Right kidney (tissue), 1 donor: ENCODE measurements at regions not wholly inside any gene's neighbourhood (a gene's known extent, or its start where the extent isn't known, plus 50 kb on each side); places are given as distances from the start of the nearest gene placed in this dataset.

Experiments
- DNase-seq: peaks from one replicate; pipeline ENCODE4 v3.0.0-alpha.2; 2016

DNA sequence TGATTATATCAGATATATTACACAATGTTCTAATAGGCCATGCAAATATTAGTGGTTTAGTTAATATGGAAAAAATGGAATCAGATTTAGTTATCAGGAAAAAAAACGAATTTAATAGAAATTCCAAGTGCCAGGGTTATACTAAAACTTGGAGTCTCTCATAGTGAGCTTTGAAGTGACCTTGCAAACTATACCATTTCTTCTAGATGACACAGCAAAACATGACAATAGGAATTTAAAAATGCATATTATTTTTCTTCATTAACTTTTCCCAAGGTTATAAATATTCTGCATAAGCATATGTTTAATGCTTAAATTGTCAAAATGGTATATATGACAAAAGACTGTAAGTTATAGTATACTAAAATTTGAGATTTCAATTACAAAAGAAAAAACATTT lies 250.1 kb upstream of the DCN start:
- no peak for DNase-seq

DNA sequence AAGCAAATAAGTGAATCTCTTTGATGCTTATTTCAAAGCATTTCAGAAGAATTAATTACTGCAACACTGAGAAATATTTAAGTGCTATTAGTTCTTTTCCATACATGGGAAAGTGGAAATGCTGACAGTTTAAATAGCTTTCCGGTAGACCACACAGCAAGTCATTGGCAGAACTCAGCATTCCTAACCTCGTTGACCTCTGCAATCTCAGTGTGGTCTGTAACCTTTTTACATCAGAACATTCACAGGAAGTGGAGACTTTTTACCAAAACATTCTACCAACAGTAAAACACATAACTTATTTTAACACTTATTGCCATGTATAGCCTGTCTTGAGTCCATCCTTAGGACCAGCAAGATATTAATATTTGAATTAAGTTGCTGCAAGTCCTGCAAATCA lies 249.5 kb upstream of the DCN start:
- DNase-seq = peak; percentile 29

DNA sequence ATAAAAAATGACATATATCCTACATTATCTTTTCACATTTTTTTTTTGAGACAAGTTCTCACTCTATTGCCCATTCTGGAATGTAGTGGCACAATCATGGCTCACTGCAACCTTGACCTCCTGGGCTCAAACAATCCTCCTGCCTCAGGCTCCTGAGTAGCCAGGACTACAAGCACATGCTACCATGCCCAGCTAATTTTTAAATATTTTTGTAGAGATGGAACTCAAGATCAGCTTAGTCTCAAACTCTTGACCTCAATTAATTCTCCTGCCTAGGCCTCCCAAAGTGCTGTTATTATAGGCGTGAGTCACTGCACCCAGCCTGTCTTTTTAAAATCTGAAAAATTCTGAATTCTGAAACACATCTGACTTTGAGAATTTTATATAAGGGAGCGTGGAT lies 241.9 kb upstream of the DCN start:
- no peak for DNase-seq

DNA sequence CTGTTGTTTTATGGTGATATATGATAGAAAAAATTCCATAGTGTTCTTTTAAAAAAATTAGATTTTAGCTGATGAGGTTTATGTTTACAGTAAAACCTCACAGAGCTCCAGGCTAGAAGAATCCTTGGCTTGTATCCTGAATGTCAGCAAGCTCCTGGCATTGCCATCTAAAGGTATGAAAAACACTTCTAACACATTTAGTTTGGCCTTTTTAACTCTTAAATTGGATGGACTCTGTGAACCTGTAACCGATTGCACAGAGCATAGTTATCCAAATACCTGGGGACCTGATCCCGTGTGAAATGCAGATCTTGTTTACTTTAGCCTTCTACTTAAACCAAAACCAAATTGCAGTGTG lies 241.1 kb upstream of the DCN start:
- DNase-seq = no peak

DNA sequence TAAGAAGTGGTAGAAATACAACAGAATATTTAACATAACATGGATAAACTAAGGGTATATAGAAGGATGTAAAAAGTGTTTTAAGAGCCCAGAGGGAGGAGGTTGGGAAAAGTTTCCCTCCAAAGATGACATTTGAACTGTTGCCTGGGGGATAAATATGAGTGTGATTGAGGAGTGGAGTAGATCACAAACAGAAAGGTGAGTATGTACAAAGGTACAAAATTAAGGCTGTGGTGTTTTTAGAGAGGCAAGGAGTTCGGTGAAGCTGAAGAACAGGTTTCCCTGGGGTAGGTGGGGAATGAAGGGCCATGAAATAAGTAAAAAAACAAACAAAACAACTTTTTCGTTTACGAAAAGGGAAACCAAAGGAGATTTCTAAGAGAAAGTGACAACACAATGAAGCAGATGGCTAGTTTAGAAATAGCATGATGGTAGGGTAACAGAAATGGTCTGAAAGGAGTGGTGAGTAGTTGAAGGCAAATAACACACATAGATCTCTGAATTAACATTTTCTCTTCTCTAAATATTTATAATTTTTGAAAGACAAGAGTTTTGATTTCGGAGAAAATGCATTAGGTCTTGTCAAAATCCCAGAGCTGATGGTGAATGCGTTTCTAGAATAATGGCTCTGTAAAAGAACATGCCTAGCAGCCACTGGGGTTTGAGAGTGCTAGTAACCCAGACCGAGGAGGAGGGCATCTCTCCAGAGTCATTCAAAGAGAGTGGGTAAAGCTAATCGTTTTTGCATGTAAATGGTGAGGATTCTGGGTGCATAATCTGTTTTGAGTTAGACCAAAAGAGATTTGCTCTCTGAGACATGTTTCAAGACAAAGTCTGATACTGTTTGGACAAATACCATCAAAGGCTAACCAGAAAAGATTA lies 240.4 kb upstream of the DCN start:
- DNase-seq = no peak

DNA sequence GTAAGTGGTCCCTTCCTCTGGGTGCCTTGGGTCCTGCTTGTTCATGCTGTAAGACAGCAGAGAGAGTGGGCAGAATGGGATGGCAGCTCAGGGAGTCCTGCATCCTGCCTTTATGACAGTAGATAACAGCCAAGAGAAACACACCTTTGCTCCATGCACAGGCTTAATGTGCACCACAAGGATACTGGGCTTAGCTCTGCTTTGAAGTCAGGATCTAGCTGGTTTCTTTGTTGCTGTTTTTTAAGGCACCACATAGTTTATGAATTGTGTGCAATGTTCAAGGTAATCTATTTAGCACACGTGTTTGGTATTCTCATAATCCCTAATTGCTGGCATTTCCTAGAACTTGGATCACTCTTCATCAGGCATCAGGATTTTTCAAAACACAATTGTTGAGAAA lies 239.5 kb upstream of the DCN start:
- no peak for DNase-seq

DNA sequence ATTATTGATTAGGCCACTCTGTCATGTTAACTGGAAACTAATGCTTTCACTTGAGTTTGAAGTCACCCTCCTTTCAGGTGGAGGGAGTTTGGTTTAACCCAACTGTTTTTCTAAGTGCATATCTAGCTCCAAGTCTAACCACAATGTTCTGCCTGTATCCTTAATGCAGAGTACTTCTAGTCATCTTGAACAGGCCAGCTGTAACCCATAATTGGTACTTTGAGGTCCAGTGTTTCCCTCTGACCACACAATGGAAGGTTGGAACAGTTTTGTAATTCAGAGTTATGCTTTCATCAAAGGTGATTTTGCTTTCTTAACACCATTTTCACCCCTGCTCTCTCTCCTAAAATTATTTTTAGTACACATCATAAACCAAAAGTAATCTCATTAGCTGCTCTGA lies 237.2 kb upstream of the DCN start:
- DNase-seq = no peak

DNA sequence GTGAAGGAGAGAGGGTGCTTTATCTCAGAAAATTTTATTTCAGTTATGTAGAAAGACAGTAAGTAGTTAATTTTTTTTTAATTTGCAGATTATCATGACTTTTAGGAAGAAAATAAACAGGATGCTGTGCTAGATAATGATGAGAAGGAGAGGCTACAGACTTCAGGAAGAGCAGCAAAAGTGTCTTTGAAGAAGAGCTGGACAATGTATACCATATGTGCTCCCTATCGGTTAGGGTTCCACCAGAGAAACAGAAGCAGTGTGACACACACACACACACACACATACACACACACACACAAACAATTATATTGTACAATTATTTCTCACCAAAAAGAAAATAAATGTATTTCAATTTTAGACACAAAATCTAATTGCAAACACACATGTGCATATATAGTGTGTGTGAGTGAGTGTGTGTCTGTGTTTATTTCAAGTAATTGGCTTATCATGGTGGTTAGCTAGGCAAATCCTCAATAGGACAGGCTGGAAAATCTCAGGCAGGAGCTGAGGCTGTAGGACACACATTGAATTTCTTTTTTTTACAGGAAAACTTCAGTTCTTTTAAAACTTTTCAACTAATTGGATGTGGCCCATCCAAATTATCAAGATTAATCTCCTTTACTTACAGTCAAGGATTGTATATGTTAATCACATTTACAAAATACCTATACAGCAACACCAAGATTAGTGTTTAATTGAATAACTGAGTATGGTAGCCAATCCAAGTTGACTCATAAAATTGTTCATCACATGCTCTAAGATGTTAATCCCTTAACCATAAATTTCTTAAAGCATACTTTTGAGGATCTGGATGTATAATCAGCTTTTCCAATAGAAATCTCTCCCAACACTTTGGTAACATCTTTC lies 235.8 kb upstream of the DCN start:
- no peak for DNase-seq

DNA sequence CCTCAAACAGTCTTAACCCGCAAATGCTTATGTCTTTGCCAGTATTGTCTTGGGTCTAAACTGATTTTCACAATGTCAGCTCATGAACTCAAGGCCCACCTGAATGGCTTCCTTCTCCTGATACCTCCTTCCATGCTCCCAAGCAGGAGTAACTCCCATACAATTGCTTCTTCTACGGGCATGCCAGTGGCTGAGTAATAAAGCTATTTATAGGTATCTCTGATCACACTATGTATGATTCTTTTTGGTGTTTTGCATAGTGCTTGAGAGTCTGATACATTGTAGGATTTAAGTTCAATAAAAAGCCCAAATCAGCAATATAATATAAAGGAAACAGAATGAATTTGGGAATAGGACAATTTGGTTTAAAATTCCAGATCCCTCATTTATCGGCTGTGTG lies 235.0 kb upstream of the DCN start:
- DNase-seq = no peak

DNA sequence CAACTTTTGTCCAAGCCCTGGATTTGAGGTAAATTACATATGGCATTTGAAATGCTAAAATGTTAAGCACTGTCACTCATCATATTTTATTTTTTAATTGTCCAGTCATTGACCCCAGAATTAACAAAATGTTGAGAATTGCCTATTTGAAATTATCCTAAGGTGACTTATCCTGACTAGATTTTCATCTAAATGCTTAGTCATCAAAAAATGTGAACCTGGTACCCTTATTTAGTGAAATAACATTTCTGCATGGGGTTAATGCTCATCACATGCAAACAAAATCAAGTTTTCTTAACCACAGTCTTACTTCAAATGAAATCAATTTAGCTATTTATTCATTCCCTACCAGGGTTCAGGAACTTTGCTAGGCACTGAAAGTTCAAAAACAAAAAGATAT lies 232.0 kb upstream of the DCN start:
- no peak for DNase-seq

DNA sequence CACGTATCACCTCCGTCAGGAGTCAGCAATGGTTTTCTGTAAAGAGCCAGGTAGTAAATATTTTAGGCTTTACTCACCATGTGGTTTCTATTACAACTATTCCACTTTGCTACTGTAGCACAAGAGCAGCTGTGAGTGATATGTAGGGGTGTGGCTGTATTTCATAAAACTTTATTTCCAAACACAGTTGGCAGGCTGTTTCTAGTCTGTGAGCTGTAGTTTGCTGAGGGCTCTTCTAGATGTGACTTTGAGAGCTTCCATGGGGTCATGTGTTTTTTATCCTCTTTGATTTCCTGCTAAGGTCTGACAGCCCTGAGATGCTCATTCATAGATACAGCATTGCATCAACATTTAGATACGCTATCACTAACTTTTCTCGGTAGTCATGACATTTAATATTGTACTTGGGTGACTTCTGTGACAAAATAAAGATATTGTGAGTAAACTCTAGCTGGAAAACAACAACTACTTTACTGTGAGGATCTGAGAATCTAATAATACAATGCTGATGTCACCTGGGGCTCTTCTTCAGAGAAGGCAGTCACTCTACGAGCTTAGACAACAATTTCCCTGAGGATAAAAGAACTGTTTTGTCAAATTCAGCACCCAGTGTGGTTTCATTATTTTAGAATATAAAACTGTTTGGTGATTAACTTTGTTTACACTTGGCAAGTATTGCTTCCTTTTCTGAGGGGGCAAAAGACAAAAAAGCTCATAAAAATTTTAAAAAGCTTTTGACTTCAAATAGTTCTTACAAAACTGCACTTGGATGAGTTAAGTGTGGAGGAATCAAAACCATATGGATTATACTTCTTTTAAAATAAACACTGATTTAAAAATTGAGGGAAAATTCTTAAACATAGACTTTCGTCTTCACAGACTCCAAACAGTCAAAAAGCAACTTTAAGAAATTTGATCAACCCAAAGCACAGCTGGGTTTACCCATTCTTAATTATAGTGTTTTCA lies 231.2 kb upstream of the DCN start:
- no peak for DNase-seq

DNA sequence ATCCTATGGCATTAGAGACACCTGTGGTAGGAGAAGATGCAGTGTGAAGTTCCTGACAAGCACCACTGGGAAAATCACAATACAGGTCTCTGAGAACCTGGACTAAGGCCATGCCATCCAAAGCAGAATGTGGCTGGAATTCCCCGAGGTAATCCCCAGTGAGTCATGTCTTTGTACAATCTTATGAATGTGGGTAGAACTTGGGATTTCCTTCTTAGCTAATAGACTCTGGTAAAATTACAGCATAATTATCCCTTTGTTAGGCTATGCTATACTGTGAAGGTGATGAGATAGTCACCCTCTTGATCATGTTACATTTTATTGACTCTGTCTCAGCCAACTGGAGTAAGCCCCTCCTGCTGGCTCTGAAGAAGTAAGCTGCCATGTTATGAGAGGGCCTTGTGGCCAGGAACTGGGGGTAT lies 224.3 kb upstream of the DCN start:
- no peak for DNase-seq

DNA sequence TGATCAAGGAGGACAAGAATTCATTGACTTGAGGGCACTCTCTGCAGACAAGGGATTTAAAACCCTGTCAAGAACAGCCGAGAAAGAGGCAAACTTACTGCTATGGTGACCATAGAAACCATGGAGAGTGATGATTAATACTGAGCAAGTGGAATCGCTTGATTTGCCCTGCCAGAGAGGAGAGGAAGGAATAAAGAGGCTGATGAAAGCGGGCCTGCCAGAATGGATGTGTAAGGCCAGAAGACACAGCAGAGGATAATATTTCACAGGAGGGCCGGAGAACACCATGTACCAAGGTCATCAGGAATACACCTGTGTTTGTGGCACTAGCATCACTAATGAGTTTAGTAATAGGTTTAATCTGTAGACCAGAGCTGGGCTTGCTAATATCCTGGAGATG lies 221.8 kb upstream of the DCN start:
- DNase-seq = no peak

DNA sequence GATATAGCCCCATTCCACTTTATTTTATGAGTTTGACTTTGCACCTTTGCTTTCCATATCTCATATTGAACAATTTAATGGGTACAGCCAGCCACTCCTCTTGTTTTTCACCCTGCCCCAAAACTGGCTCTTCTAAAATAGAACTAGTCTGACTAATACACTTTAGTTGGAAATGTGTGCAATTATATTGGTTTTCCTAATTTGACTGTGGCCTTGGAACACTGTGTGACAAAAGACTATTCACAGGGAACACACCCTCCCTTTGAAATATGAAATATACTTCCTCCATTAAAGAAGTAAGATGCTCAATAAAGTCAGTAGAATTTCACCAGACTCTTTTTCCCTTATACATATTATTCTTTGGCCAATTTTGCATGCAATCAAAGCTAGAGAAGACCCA lies 218.6 kb upstream of the DCN start:
- DNase-seq = no peak

DNA sequence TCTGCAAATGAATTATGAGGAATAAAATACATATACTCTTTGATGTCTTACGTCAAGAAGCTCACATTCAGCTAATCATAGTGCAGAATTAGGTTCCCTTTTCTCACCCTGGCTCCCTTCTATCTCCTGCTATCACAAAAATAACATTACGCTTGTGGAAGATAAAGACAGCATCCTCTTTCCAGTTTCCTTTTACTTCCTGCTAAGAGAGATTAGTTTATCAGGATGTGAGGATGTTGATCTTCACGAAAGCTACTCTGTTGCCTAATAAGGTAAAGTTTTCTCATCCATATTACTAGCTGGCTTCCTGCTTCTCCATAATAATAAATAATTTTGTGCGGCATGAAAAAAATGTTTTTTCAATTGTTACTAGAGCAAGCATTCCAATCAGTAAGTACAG lies 217.7 kb upstream of the DCN start:
- no peak for DNase-seq

DNA sequence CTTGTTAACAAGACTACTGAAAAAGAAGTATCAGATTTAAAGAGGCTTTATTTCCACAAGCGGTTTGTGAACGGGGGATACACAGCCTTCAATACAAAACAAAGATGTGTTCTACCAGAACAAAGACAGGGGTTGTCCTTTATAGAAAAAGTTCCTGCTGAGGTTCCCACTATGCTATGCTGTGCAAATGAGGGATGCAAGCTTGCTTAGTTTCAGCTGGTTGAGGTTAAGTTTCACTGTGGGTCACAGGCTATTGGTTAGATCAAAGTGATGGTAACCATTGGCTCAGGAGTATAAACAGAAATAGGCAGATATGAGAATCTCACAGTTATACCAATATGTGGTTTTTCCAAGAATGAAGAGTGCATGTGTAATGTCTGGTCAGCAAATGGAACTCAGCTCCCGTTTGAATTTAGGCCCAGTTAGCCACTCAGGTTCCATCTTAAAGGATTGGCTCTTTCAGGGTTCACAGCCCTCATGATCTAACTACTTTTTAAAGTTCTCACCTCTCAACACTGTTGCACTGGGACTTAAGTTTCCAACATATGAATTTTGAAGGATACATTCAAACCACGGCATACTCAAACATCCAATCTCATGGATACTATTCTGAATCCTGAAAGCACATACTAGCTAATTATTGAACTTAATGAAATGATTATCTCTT lies 215.4 kb upstream of the DCN start:
- no peak for DNase-seq

DNA sequence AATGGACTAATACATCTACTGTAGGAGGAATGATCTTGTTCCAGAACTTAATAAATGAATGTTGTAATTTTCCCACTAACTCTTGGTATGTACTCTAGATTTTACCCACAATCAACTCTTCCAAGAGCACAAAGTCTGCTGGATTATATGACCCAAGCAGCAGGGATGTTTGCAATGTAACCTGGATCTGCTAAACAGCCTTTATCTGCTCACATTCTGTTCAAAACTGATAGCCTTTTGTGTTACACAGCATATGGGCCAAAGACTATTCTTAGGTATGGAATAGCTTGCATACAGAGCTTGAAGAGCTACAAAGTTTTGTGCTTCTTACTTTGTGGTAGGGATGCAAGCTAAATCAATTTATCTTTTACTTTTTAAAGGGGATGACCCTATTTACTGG lies 213.7 kb upstream of the DCN start:
- no peak for DNase-seq

DNA sequence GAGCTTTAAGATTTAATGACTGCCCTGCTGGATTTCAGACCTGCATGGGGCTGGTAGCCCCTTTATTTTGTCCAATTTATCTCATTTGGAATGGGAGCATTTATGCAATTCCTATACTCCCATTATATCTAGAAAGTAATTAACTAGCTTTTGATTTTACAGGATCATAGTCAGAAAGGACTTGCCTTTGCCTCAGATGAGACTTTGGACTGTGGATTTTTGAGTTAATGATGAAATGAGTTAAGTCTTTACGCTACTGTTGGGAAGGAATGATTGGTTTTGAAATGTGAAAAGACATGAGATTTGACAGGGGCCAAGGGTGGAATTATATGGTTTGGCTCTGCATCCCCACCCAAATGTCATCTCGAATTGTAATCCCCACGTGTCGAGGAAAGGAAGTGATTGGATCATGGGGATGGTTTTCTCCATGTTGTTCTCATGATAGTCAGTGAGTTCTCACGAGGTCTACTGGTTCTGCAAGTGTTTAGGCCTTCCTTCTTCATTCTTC lies 213.1 kb upstream of the DCN start:
- no peak for DNase-seq

DNA sequence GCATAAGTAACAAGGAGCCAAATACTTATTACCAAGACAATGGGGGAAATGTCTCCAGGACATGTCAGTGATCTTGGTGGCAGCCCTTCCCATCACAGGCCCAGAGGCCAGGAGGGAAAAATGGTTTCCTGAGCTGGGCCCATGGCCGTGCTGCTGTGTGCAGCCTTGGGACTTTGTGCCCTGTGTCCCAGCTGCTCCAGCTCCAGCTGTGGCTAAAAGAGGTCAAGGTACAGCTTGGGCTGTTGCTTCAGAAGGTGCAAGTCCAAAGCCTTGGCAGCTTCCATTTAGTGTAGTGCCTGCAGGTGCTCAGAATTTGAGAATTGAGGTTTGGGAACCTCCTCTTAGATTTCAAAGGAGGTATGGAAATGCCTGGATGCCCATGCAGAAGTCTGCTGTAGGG lies 212.3 kb upstream of the DCN start:
- no peak for DNase-seq

DNA sequence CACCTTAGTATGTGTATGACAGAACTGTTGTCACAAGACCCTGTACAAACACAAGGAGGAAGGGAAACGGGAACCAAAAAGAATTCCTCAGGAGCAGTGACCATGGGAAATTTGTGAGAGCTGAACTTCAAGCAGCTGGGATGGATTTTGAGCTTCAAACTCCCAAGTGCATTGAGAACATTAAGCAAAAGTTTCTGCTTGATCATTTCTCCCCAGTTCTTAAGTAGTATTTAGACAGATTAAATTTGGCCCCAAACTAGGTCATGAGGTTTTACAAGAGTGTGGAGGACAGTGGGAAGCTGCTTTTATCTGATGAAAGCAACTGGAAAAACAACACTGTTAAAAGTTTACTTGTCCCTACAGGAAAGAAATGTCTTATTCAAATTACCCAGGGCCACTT lies 206.0 kb upstream of the DCN start:
- DNase-seq = peak; percentile 38

DNA sequence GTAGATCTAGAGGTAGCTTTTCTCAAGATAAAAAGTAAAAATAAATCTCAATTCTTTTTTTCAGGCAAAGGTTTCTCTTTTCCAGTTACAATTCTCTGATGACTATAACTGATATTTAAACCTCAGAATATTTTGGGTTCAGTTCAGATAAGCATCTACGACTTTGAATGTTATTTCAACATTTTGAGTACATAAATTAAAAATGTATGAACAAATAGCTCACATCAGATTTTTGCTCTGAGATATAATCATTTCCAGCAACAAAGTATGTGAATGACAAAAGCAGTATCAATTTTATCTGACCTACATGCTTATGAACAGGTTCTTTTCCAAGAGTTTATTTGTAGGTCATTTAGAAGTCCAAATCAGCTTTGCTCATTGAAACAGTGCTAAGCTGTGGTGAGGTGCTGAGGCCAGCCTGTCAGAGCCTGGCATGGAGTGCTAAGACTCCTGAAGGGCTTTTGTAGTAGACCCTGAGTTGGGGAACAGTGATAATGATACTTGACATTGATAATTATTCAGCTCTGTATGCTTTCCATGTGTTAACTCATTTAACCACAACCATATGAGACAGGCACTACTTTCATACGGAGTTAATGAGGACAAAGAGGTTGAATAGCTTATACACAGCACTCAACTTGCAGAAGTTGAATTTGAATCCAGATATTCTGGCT lies 205.0 kb upstream of the DCN start:
- DNase-seq = peak; percentile 11
